ENCODE measurements at regions not wholly inside any gene's neighbourhood (a gene's known extent, or its start where the extent isn't known, plus 50 kb on each side); places are given as distances from the start of the nearest gene placed in this dataset.

DNA sequence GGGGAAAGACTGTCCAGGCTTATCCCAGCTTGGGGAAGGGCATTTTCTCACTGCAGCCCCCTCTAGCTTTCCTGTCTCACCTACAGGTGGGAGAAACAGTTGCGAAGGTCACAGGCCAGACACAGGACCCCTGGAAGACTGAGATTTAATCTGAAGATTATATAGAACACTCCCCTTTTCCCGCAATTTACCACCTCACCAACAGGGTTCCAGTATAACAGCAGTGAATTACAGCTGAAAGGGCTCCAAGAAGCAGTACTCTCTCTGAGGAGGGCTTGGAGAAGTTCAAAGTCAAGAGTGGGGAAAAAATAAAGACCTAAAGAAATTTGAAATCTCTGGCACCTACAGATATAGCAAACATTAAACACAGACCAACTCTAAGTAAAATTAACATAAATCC, 111.9 kb downstream of the ANKRD60 start:
- intact Hi-C loops (cut with micrococcal nuclease) (no loop called here), in situ Hi-C loops (cut with MboI; ENCODE audit: low sequenced_read_pairs) (no loop called here), dilution Hi-C loops (cut with HindIII; ENCODE audit: low sequenced_read_pairs, unreplicated experiment) (no loop called here)
- BruUV-seq (replicated peaks): no TSS peak
- no peaks in the 10 kb centered on the region for H3K36me3 ChIP-seq (ENCODE audit: control insufficient read depth, insufficient read depth, low read length)
- no peak overlapping the region for H2BK120ac ChIP-seq (ENCODE audit: low read depth, low read length)
- no peak overlapping the region for H2AK5ac ChIP-seq (ENCODE audit: low read depth, low read length)
- H3K79me1 ChIP-seq (ENCODE audit: low read depth in 1 of 2, low read length in 2 of 2): no peaks in the 10 kb centered on the region
- H2BK5ac ChIP-seq (ENCODE audit: low read depth, low read length, poor library complexity, severe bottlenecking): no peak overlapping the region
- no peak overlapping the region for H4K91ac ChIP-seq (ENCODE audit: insufficient read depth, low read depth, low read length)
- H3K14ac ChIP-seq (replicated peaks; ENCODE audit: low read depth, low read length): no peak overlapping the region
- TF ChIP-seq RCOR1 (IDR thresholded peaks at IDR 0.05; ENCODE audit: insufficient replicate concordance, low read length) (no peak), SMC3 (IDR thresholded peaks at IDR 0.05; ENCODE audit: low read depth, low read length) (no peak), FOS (IDR thresholded peaks at IDR 0.05; ENCODE audit: low read depth, low read length) (no peak), CEBPB (IDR thresholded peaks at IDR 0.05; ENCODE audit: low read depth, low read length) (no peak), MAZ (IDR thresholded peaks at IDR 0.05; ENCODE audit: borderline replicate concordance, low read depth, low read length) (no peak), NFE2L2 (IDR thresholded peaks at IDR 0.05; ENCODE audit: low read depth, low read length) (no peak), MAFK (IDR thresholded peaks at IDR 0.05; ENCODE audit: low read depth, low read length) (no peak)
- TF ChIP-seq, protein P1, sequence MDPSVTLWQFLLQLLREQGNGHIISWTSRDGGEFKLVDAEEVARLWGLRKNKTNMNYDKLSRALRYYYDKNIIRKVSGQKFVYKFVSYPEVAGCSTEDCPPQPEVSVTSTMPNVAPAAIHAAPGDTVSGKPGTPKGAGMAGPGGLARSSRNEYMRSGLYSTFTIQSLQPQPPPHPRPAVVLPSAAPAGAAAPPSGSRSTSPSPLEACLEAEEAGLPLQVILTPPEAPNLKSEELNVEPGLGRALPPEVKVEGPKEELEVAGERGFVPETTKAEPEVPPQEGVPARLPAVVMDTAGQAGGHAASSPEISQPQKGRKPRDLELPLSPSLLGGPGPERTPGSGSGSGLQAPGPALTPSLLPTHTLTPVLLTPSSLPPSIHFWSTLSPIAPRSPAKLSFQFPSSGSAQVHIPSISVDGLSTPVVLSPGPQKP (IDR thresholded peaks at IDR 0.05; ENCODE audit: borderline replicate concordance, low read depth, low read length): no peak
- H3K4me1 ChIP-seq (ENCODE audit: control insufficient read depth, insufficient read depth, low read length): no peaks in the 10 kb centered on the region; the same call in 1 of the 2 replicates
- no CpG with 5 or more reads among the region's 2 CpGs for WGBS, 2 experiments (ENCODE audit: extremely low coverage in 2 of 2, insufficient read length in 1 of 2)
- H3K9me1 ChIP-seq (ENCODE audit: insufficient read depth, low read length): no peaks in the 10 kb centered on the region
- no peak overlapping the region for H3K4ac ChIP-seq (ENCODE audit: low read depth, low read length)
- no peak overlapping the region for H3K23ac ChIP-seq (ENCODE audit: low read depth, low read length)
- no peak overlapping the region for H3K18ac ChIP-seq (ENCODE audit: low read depth, low read length)
- H2AFZ ChIP-seq (replicated peaks; ENCODE audit: low read length, poor library complexity): no peak overlapping the region
- H4K20me1 ChIP-seq (ENCODE audit: insufficient read depth, low read length): no peaks in the 10 kb centered on the region
- no peak overlapping the region for H3K27ac ChIP-seq (ENCODE audit: insufficient read depth, low read length)
- no peak overlapping the region for H3K4me2 ChIP-seq (ENCODE audit: low read depth, low read length)
- ChIA-PET POLR2A (ENCODE audit: unreplicated experiment) (no interaction called here), CTCF (no interaction called here)
- H2BK20ac ChIP-seq (ENCODE audit: low read depth, low read length): no peak overlapping the region
- H3K9ac ChIP-seq (ENCODE audit: low read depth, low read length): no peak overlapping the region
- no peak overlapping the region for H2BK15ac ChIP-seq (ENCODE audit: low read depth, low read length)
- H3K9me3 ChIP-seq (ENCODE audit: control insufficient read depth, insufficient read depth, low read length): no peaks in the 10 kb centered on the region
- H2AK9ac ChIP-seq (replicated peaks; ENCODE audit: low read depth, low read length, poor library complexity): no peak overlapping the region
- no peak overlapping the region for H4K5ac ChIP-seq (ENCODE audit: low read depth, low read length)
- H3K4me3 ChIP-seq (ENCODE audit: insufficient read depth, low read depth, low read length): no peak overlapping the region
- 0 out of 2 replicates have a peak, but pooled peaks cover 2% of the 10 kb centered on the region for H3K27me3 ChIP-seq (ENCODE audit: control insufficient read depth, insufficient read depth, low read length)
- H4K8ac ChIP-seq (ENCODE audit: low read depth in 2 of 2, low read length in 2 of 2): no peak overlapping the region
- no peak overlapping the region for H3K56ac ChIP-seq (ENCODE audit: extremely low read depth, insufficient read depth, low read length)
- DNase-seq (no peak), ATAC-seq (ENCODE audit: low read depth) (no peak)

All from IMR-90 (cell line).